Muscle layer of duodenum (tissue), 2 donors: ENCODE measurements at regions not wholly inside any gene's neighbourhood (a gene's known extent, or its start where the extent isn't known, plus 50 kb on each side); places are given as distances from the start of the nearest gene placed in this dataset.

Experiments
- H3K27ac ChIP-seq: one replicate; pipeline ENCODE4 v1.7.0; 2013; ENCODE audit warnings: mild to moderate bottlenecking, low read length
- H3K27me3 ChIP-seq: one replicate; pipeline ENCODE4 v1.7.0; 2013; ENCODE audit warnings: low read depth, mild to moderate bottlenecking, control low read depth, low read length
- H3K36me3 ChIP-seq, 2 donors: one replicate each; pipeline ENCODE4 v1.7.0; 2013; ENCODE audit warnings: low read length in 2 of 2, control low read depth in 1 of 2, mild to moderate bottlenecking in 1 of 2; ENCODE audit not compliant: insufficient read depth in 2 of 2, control insufficient read depth in 1 of 2
- H3K4me1 ChIP-seq, 2 donors: one replicate each; pipeline ENCODE4 v1.7.0; 2013; ENCODE audit warnings: low read length in 2 of 2, mild to moderate bottlenecking in 2 of 2, control low read depth in 1 of 2, moderate library complexity in 1 of 2; ENCODE audit not compliant: insufficient read depth in 2 of 2, control insufficient read depth in 1 of 2
- H3K4me3 ChIP-seq, 2 donors: one replicate each; pipeline ENCODE4 v1.7.0; 2013; ENCODE audit warnings: low read length in 2 of 2, low read depth in 1 of 2, mild to moderate bottlenecking in 1 of 2
- H3K9me3 ChIP-seq, 2 donors: one replicate each; pipeline ENCODE4 v1.7.0; 2013; ENCODE audit warnings: low read length in 2 of 2, control low read depth in 1 of 2, mild to moderate bottlenecking in 1 of 2; ENCODE audit not compliant: control insufficient read depth in 1 of 2
- donor health status: healthy.

DNA sequence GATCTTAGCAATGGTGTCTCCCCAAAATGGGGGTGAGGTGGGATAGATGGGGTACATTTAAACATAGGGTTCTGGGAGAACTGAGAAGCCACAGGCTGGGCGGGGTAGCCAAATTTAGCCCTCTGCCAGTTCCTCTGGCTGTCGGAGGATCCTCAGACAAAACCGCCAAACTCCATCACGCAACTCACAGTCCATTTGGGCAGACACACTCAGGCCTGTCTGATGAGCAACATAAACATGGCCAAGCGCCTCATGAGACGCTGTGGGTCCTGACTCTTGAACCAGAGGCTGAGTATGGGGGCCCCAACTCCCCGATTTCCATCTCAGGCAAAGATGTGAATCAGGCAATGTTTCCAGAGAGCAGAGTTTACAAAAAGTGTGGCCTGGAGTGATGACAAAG is 162.3 kb downstream of the FGF18 start:
- no peak overlapping the region for H3K27ac ChIP-seq

DNA sequence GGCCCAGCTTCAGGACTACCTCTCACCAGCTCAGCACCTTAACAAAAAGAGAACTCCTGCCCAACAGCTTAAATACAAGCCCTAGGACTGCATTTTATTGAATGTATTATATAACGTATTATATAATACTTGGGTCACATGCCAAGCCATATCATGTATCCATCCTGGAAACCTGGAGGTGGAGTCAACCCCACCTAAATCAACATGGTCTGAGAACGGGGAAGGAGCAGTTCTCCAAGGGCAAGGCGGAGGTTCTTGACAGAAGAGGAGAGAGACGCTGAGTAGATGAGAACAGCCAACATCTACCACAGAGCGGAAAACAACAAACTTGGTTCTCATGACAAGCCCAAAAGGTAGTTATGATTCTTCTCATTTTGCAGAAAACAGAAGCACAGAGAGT is 163.4 kb downstream of the FGF18 start:
- Histone ChIP-seq H3K9me3 (no peaks in the 10 kb centered on the region), H3K27me3 (no peaks in the 10 kb centered on the region), H3K4me3 (no peak overlapping the region), H3K27ac (no peak overlapping the region), H3K4me1 (peaks cover 4 to 23% of the 10 kb centered on the region in 2 donors), H3K36me3 (no peaks in the 10 kb centered on the region)

More for the DNA sequence above, 162.3 kb downstream of the FGF18 start:
- no peaks in the 10 kb centered on the region for H3K9me3 ChIP-seq
- H3K27me3 ChIP-seq = no peaks in the 10 kb centered on the region
- H3K4me1 ChIP-seq = peaks cover 4 to 23% of the 10 kb centered on the region in 2 donors
- no peak overlapping the region for H3K4me3 ChIP-seq
- H3K36me3 ChIP-seq = no peaks in the 10 kb centered on the region

DNA sequence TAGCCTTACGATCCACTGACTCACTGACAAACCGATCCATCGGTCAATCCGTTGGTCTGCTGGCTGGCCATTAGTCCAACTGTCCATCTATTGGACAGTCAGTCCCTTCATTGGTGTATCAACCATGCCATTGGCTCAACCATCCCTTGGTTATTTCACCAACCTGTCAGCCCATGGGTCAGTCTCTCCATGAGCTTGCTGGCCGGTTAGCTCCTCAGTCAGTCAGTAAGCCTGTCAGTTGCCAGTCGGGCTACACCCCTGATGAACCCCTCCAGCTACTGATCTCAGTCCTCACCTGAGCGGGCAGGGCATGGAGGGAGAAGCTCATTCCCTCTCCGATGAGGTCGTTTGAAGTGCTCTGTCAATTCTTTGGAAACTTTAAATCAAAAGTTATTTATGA is 166.5 kb downstream of the FGF18 start:
- H3K27ac ChIP-seq = no peak overlapping the region
- no peak overlapping the region for H3K4me3 ChIP-seq
- H3K4me1 ChIP-seq = peaks cover 0 to 3% of the 10 kb centered on the region in 2 donors
- H3K27me3 ChIP-seq = no peaks in the 10 kb centered on the region
- H3K9me3 ChIP-seq = no peaks in the 10 kb centered on the region
- H3K36me3 ChIP-seq = no peaks in the 10 kb centered on the region

DNA sequence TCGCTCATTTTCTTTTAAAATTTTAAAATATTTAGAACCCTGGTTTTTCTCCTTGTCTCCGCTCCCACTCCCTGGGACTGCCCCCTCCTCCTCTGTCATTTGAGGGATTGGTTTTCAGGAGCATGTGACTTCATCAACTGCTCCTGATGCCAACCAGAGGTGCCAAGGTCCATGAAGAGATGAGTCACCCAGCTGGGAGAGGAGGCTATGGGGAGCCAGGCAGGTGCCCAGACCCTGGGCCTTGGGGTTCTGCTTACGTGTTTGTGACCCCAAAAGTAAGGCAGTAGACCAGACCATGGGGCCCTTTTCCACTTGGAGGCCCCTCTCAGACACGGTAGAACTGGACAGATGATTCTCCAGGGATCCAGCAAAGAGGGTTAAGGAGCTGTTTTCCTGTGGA is 167.0 kb downstream of the FGF18 start:
- no peaks in the 10 kb centered on the region for H3K36me3 ChIP-seq
- no peak overlapping the region for H3K4me3 ChIP-seq
- no peaks in the 10 kb centered on the region for H3K9me3 ChIP-seq
- H3K27ac ChIP-seq = no peak overlapping the region
- H3K4me1 ChIP-seq = no peaks in the 10 kb centered on the region
- H3K27me3 ChIP-seq = no peaks in the 10 kb centered on the region

DNA sequence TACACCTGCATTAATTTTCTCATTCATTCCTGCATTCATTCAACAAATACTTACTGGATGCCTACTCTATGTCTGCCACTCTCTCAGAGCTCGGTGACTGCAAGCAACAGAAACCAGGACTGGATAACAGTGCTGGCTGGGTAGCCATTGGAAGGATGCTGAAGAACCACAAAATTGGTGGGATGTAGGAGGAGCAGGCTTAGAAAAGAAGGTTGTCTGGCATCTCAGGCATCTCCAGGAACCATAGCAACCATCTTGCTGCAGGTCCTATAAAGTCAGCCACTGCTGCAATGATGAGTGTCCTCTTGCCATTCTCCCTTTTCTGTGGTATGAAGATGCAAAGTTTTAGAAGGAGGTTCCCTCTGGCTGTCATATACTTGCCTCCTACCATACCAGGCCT is 168.6 kb downstream of the FGF18 start:
- Histone ChIP-seq H3K9me3 (no peaks in the 10 kb centered on the region), H3K4me3 (no peak overlapping the region), H3K27ac (no peak overlapping the region), H3K4me1 (no peaks in the 10 kb centered on the region), H3K27me3 (no peaks in the 10 kb centered on the region), H3K36me3 (no peaks in the 10 kb centered on the region)

DNA sequence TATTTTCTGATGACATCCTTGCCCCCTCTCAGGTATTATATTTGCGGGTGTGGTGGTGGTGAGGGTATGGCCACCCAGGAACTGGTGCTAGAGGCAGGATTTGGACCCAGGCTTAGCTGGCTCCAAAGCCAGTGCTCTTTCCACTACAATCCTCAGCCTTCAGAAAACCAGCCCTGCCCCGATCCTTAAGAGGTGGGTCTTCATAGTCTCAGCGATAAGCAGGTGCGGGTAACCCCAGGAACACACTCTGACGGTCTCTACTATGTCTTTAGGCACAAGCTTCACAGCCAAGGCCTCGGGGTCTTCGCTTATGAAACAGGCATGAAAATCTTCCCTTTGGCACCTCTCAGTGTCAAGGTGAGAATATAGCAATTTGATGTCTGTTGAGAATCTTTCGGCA is 169.3 kb downstream of the FGF18 start:
- Histone ChIP-seq H3K4me1 (no peaks in the 10 kb centered on the region), H3K27ac (no peak overlapping the region), H3K9me3 (no peaks in the 10 kb centered on the region), H3K36me3 (no peaks in the 10 kb centered on the region), H3K27me3 (no peaks in the 10 kb centered on the region), H3K4me3 (no peak overlapping the region)

DNA sequence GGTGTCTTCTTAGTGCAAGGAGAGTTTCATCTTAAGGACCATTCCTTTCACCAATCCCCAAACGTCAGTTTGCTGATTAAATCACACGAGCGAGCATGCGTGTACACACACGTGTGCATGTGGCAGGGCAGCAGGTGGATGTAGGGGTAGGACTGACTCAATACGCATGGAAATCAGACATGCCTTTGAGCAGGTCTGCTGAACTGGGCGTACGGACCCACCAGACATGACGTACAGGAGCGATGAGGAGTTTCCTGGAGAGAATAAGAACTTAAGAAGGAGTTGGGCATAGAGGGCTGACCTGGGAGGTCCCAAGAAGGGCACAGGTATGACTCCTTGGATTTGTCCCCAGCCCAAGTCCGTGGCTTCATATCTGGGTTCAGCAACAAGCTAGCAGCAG is 170.0 kb downstream of the FGF18 start:
- Histone ChIP-seq H3K36me3 (no peaks in the 10 kb centered on the region), H3K4me1 (no peaks in the 10 kb centered on the region), H3K4me3 (no peak overlapping the region), H3K9me3 (no peaks in the 10 kb centered on the region), H3K27ac (no peak overlapping the region), H3K27me3 (no peaks in the 10 kb centered on the region)

DNA sequence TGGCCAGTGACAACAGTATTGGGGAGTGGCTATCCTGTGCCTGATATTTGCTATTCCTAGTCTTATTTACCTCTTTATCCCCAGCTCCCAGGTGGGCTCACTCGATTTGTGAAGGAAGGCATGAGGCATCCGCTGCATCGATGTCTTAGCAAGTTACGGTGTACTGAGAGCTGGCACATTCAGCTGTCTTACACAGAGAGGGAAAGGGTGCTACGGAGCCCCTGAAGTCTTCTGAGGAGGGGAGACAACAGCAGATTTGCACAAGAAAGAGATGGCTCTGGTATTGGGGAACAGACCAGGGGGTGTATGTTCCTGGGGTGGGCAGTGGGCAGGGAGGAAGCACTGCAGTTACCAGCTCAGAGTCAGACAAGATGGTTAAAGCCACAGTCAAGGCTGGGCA is 172.6 kb downstream of the FGF18 start:
- Histone ChIP-seq H3K4me3 (no peak overlapping the region), H3K27ac (no peak overlapping the region), H3K27me3 (no peaks in the 10 kb centered on the region), H3K4me1 (no peaks in the 10 kb centered on the region), H3K36me3 (no peaks in the 10 kb centered on the region), H3K9me3 (no peaks in the 10 kb centered on the region)

DNA sequence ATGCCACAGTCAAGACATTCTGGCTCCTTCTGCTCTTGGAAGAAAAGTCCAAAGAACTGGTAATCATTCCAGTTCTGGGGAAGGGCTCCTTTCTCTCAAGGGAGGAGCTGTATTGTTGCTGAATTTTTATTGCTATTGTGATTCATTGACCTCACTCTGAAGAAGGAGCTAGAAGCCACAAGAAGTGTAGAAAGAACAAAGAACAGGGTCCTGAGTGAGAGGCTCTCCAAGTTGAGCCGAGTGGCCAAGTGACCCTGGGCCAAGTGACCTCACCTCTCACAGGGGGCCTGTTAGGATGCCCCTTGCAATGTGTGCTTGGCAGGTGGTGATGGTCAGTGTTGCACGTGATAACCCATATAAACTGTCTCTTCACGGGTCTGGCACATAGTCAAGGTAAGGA is 173.3 kb downstream of the FGF18 start:
- no peaks in the 10 kb centered on the region for H3K9me3 ChIP-seq
- H3K27ac ChIP-seq = no peak overlapping the region
- H3K27me3 ChIP-seq = no peaks in the 10 kb centered on the region
- no peak overlapping the region for H3K4me3 ChIP-seq
- no peaks in the 10 kb centered on the region for H3K36me3 ChIP-seq
- H3K4me1 ChIP-seq = no peaks in the 10 kb centered on the region

DNA sequence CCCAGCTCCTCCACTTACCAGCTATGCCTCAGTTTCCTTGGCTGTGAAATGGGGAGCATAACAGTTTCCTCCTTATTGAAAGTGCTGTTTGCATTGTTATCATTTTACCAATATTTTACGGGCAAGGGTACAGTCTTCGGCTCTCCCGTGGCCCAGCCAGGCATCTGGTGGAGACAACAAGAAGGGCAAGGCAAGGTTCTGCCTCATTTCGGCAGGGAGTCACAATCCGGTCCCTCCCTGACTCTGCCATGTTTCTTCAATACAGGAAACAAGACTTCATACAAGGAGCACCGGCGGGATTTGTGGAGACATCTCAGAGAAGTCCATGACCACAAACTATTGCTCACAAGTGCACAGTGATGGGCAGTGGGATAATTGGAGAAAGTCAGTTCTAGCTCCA is 174.0 kb downstream of the FGF18 start:
- Histone ChIP-seq H3K9me3 (no peaks in the 10 kb centered on the region), H3K27me3 (no peaks in the 10 kb centered on the region), H3K4me3 (no peak overlapping the region), H3K27ac (no peak overlapping the region), H3K36me3 (no peaks in the 10 kb centered on the region), H3K4me1 (no peaks in the 10 kb centered on the region)

DNA sequence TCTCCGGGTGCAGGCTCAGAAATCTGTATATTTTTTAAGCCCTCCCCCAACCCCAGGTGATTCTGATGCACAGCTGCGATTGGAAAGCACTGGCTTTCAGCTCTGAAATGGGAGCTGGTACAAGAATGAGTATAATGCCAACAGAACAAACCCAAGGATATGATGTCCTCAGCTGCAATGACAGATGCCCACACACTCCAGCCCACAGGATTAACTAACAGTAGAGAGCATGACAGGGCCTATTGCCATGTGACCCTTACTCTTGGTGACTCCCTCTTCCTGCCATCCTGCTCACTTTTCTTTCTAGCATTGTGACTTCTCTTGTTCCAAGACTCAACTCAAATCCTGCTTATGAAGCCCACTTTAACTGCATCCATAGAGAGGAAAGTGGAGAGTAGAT is 174.5 kb downstream of the FGF18 start:
- Histone ChIP-seq H3K4me1 (no peaks in the 10 kb centered on the region), H3K36me3 (no peaks in the 10 kb centered on the region), H3K9me3 (no peaks in the 10 kb centered on the region), H3K4me3 (no peak overlapping the region), H3K27me3 (no peaks in the 10 kb centered on the region), H3K27ac (no peak overlapping the region)

DNA sequence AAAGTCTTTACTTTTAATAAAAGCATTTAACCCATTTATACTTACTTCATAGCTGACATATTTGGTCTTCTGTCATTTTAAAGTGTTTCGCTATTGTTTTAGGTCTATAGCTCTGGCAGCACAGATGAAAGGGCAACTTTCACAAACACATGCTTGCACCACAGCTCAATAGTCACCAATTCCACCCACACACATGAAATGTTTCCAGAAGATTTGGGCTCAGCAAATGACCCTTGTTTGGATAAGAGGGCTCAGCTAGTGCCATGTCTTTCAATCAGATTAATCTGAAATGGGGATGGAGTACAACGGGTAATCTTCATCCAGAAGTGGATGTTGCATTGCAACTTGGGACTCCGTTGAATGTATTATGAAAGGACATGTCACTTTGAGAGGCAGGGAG is 176.0 kb downstream of the FGF18 start:
- Histone ChIP-seq H3K9me3 (no peaks in the 10 kb centered on the region), H3K4me3 (no peak overlapping the region), H3K27me3 (no peaks in the 10 kb centered on the region), H3K36me3 (no peaks in the 10 kb centered on the region), H3K27ac (no peak overlapping the region), H3K4me1 (no peaks in the 10 kb centered on the region)
